ENCODE measurements at regions not wholly inside any gene's neighbourhood (a gene's known extent, or its start where the extent isn't known, plus 50 kb on each side); places are given as distances from the start of the nearest gene placed in this dataset.

DNA sequence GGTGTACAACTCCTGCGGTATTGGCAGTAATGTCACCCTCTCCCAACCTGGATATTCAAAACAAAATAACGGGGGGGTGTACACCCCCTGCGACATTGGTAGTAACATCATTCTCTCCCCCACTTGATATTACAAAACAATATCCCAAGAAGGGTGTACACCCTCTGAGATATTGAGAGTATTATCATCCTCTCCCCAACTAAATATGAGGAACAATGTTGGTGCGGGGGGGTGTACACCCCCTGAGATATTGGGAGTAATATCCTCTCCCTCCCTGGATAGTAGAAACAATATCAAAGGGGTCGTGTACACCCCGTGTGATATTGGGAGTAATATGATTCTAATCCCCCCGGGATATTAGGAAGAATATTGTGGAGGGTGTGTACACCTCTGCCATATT is 71.4 kb upstream of the ADGRA3 start:
- Histone ChIP-seq H3K18ac (ENCODE audit: extremely low read depth, low read length) (no peak overlapping the region), H3K79me1 (ENCODE audit: low read depth, low read length) (no peaks in the 10 kb centered on the region), H2BK5ac (ENCODE audit: low read depth, low read length) (no peak overlapping the region), H3K79me2 (ENCODE audit: control insufficient read depth in 1 of 2, insufficient read depth in 2 of 2, low read length in 2 of 2) (no peaks in the 10 kb centered on the region), H3K27ac (ENCODE audit: low read depth, low read length) (no peak overlapping the region), H3K14ac (ENCODE audit: insufficient read length) (no peak overlapping the region), H3K9ac (replicated peaks in 1 of 4; ENCODE audit: extremely low read depth in 1 of 4, low read depth in 3 of 4, low read length in 3 of 4) (no peak overlapping the region), H3K4ac (replicated peaks; ENCODE audit: insufficient read length, low read depth, low read length) (no peak overlapping the region), H2AK5ac (ENCODE audit: low read depth, low read length) (no peak overlapping the region), H3K36me3 (ENCODE audit: control insufficient read depth in 2 of 4, insufficient read depth in 4 of 4, low read length in 3 of 4) (no peaks in the 10 kb centered on the region), H2BK15ac (ENCODE audit: low read length) (no peak overlapping the region), H2BK20ac (ENCODE audit: low read length) (no peak overlapping the region), H4K91ac (replicated peaks; ENCODE audit: insufficient read length, low read length) (no peak overlapping the region), H3K4me2 (ENCODE audit: insufficient read depth in 1 of 2, low read depth in 2 of 2, low read length in 2 of 2) (no peak overlapping the region), H3K56ac (replicated peaks; ENCODE audit: insufficient read length, low read depth, low read length) (no peak overlapping the region), H3K23ac (ENCODE audit: insufficient read length) (no peak overlapping the region), H3K23me2 (ENCODE audit: low read depth, low read length) (no peaks in the 10 kb centered on the region), H3K4me3 (ENCODE audit: extremely low read depth in 1 of 4, insufficient read depth in 2 of 4, low read depth in 3 of 4, low read length in 4 of 4) (no peak overlapping the region), H4K8ac (ENCODE audit: extremely low read depth, insufficient read depth, low read length) (no peak overlapping the region), H2BK12ac (ENCODE audit: low read depth, low read length) (no peak overlapping the region), H3K4me1 (replicated peaks in 1 of 4; ENCODE audit: control insufficient read depth in 3 of 4, insufficient read depth in 4 of 4, low read length in 3 of 4) (no peaks in the 10 kb centered on the region), H4K20me1 (replicated peaks in 1 of 2; ENCODE audit: control insufficient read depth in 1 of 2, insufficient read depth in 2 of 2, low read length in 2 of 2) (no peaks in the 10 kb centered on the region), H3K27me3 (replicated peaks in 1 of 4; ENCODE audit: control insufficient read depth in 3 of 4, extremely low read depth in 1 of 4, insufficient read depth in 3 of 4, low read length in 3 of 4) (no peaks in the 10 kb centered on the region), H2AFZ (ENCODE audit: low read length) (no peak overlapping the region), H2BK120ac (replicated peaks; ENCODE audit: low read depth, low read length) (no peak overlapping the region), H4K5ac (ENCODE audit: insufficient read length, low read depth, low read length) (no peak overlapping the region), H3K9me3 (ENCODE audit: insufficient read depth in 2 of 2, low read depth in 1 of 2, low read length in 1 of 2) (no peaks in the 10 kb centered on the region)
- ChIA-PET POLR2A (ENCODE audit: partially characterized antibody) (no interaction called here), CTCF (ENCODE audit: partially characterized antibody) (no interaction called here)
- DNase-seq (ENCODE audit: low read depth in 1 of 2, low spot score in 2 of 2): no peak
- 86% methylated on average over 7 of the region's 7 CpGs; no CpG with 5 or more reads in 1 of the 2 experiments for WGBS, 2 experiments (ENCODE audit: extremely low coverage in 1 of 2, insufficient coverage in 1 of 2, insufficient read length in 1 of 2, insufficient replicate concordance in 2 of 2, low coverage in 1 of 2, low lambda C conversion rate in 2 of 2, missing lambda C conversion rate in 1 of 2)
- FAIRE-seq: no peak
- no peak for TF ChIP-seq TEAD4 (IDR thresholded peaks at IDR 0.05; ENCODE audit: low read depth, low read length)
- TF ChIP-seq CBX5 (IDR thresholded peaks at IDR 0.05; ENCODE audit: low read depth, low read length): no peak

Data from H1 (cell line).